SH-SY5Y (cell line): ENCODE measurements at regions not wholly inside any gene's neighbourhood (a gene's known extent, or its start where the extent isn't known, plus 50 kb on each side); places are given as distances from the start of the nearest gene placed in this dataset.

Experiments
- GATA2 ChIP-seq: IDR thresholded peaks from 2 replicates; pipeline ENCODE4 v1.6.1; 2011; ENCODE audit warnings: mild to moderate bottlenecking, low read depth, low read length
- GATA3 ChIP-seq: IDR thresholded peaks from 2 replicates; pipeline ENCODE4 v1.6.1; 2011; ENCODE audit warnings: low read depth, mild to moderate bottlenecking, low read length, moderate library complexity

- TF ChIP-seq GATA3, result no peak
- no peak for TF ChIP-seq GATA2
These were observed 64.6 kb upstream of the WDR26 start for GRCh38 chr1:224499204-224499603.

GRCh38 chr1:224500796-224501195 lies 66.2 kb upstream of the WDR26 start:
- TF ChIP-seq GATA2 (peak; percentile 47; the same call in 1 of the 2 replicates), GATA3 (no peak)

GRCh38 chr1:224501836-224502235 lies 67.2 kb upstream of the WDR26 start:
- TF ChIP-seq GATA2 (no peak), GATA3 (no peak)

- TF ChIP-seq GATA2, result no peak
- TF ChIP-seq GATA3, result no peak
These were observed 68.0 kb upstream of the WDR26 start for GRCh38 chr1:224502459-224503160.

- TF ChIP-seq GATA2, result no peak; the same call in none of the 2 replicates
- TF ChIP-seq GATA3, result no peak
These were observed 68.8 kb upstream of the WDR26 start for GRCh38 chr1:224503161-224504118.

- TF ChIP-seq GATA2 (no peak), GATA3 (no peak)
These were observed 69.9 kb upstream of the WDR26 start for GRCh38 chr1:224504297-224505041.

- TF ChIP-seq GATA3, result no peak
- TF ChIP-seq GATA2, result no peak
These were observed 71.0 kb upstream of the WDR26 start for GRCh38 chr1:224505454-224506093.

- no peak for TF ChIP-seq GATA3
- TF ChIP-seq GATA2, result no peak
These were observed 71.7 kb upstream of the WDR26 start for GRCh38 chr1:224506141-224506814.

- TF ChIP-seq GATA3, result no peak
- TF ChIP-seq GATA2, result no peak
These were observed 73.3 kb upstream of the WDR26 start for GRCh38 chr1:224507771-224508523.

- TF ChIP-seq GATA2 (no peak), GATA3 (no peak)
These were observed 75.3 kb upstream of the WDR26 start for GRCh38 chr1:224509907-224510306.

- TF ChIP-seq GATA3 (peak; percentile 42; the same call in 1 of the 2 replicates), GATA2 (peak; percentile 84)
These were observed 76.5 kb upstream of the WDR26 start for GRCh38 chr1:224510880-224511645.

GRCh38 chr1:224512600-224513151 lies 78.1 kb upstream of the WDR26 start:
- no peak for TF ChIP-seq GATA2
- no peak for TF ChIP-seq GATA3
